Stimulated activated CD8-positive, alpha-beta memory T cell treated with anti-CD3 and anti-CD28 coated beads, Interleukin-4, amount 100 ng/mL, for 48 hours (primary cell): ENCODE measurements at regions not wholly inside any gene's neighbourhood (a gene's known extent, or its start where the extent isn't known, plus 50 kb on each side); places are given as distances from the start of the nearest gene placed in this dataset.

Experiments used
- DNase-seq: peaks from one replicate; pipeline ENCODE4 v3.0.0-alpha.2; 2020

DNA sequence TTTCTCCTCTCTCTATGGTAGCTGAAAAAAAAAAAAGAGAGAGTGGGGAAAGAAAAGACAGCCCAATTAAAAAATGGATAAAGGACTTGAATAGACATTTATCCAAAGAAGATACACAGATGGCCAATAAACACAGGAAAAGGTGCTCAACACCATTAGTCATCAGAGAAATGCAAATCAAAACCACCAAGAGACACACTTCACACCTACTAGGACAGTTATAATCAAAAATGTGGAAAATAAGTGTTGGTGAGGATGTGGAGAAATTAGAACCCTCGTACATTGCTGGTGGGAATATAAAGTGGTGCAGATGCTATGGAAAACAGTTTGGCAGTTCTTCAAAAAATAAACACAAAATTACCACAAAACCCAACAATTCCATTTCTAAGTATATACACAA, 172.4 kb upstream of the GRIN2B start:
- DNase-seq: no peak

DNA sequence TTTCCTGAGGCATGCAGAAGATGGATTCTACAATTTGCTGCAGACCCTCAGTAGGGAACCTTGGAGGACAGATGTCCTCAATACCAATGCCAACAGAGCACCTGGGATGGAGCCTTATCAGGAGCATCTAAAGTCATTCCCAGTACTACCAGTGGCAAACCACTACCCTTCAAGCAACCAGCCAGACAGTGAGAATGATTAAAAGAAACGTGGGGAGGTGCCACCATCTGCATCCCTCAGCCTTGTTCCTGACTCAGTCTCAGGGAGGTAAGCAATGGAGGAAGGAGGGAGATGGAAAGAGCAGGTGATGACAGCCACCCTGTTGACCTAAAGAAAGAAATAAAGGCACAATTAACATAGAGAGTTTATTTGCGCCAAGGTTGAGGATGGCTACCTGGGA, 175.2 kb upstream of the GRIN2B start:
- DNase-seq: no peak

DNA sequence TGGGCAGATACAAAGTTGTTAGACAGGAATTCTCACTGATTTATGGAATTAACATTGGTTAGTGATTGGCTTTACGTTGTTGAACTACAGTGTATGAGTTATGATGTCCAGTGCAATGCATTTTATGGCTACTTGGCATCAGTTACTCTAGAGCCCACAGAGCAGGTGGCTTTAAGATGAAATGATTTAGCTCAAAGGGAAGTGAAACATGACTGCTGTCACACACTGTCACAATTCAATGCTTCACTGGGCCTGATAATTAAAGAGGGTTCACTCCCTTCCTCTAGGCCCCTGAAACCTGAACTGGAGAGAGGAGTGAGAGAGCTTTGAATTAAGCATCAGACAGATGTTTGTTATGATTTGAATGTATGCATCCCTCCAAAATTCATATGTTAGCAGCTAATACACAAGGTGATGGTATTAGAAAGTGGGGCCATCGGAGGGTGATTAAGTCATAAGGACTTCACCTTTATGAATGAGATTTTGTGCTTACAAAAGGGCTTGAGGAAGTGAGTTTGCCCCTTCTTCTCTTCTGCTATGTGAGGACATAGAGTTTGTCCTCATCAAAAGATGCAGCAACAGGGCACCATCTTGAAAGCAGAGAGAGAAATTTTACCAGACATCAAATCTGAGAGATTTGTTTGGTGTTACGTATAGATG, 175.8 kb upstream of the GRIN2B start:
- no peak for DNase-seq

DNA sequence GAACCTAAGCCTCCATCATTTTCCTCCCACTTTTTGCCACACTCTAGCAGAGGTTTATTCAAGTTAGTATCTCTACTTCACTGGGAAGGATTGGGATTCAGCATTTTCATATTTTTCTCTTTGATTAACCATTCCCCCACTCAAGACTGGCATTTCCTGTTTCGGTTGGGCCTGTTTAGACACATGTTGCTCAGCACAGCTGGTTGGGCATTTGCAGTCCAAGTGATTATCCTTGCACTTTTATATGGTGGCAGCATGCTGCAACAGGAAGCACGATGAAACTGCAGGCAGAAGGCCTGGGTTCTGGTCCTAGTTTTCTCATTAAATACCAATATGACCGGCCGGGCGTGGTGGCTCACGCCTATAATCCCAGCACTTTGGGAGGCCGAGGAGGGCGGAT, 182.9 kb upstream of the GRIN2B start:
- DNase-seq: no peak

DNA sequence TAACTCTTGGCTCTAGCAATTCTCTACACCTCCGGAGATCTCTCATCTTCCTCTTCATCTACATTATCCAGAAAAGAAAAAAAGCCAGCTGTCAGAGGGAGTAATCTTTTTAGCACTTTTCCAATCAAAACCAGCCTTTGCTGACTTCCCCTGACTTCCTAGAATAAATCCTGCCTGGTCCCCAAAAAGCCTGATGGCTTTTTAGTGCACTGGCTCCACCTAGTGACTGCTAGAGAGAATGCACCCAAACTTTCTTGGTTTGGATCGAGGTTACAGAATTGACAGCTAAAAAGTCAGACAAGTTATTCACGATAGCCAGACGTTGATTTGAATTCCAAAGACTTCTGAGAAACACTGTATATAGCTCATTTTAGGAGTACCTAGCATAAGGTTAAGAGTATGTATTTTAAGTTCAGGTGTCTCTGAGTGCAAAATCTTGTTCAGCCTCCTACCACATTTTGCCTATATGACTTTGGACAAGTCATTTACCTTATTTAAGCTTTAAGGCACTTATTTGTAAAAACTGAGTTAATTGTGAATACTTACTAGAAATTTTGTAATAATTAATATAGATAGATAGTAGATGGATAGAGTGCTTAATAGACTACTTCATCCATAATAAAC, 185.7 kb upstream of the GRIN2B start:
- peak; percentile 56 for DNase-seq

DNA sequence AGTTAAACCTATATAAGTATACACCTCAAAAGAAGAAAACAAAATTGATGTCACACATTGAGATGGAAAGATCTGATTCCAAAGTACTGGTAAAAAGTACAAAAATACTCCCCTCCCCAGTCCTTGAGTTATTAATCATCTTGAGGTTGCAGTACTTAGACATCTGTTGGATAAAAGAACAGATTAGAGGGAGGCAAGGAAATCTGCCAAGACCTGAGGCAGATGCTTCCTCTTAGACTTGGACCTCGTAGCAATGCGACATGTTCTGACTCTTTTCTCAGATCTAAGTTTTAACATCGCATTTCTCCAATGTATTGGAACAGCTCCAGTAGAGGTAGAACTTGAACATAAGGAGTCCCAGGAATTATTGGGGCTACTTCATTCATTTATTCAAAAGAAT, 187.9 kb upstream of the GRIN2B start:
- no peak for DNase-seq

DNA sequence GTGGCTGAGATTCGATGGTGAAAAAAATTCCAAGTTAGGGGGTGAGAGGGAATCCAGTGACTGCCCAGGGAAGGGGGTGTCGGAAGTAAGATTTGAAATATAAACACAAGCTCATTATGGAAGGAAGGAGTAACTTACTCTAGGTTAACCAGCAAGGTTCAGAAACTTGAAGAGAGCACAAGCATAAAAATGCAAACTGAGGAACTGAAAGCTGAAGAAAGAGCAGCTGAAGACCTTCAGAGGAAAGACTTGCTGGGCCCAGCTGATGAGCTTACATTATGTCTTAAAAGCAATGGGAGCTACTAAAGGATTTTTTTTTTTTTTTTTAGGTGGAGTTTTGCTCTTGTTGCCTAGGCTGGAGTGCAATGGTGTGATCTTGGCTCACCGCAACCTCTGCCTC, 189.7 kb upstream of the GRIN2B start:
- no peak for DNase-seq

DNA sequence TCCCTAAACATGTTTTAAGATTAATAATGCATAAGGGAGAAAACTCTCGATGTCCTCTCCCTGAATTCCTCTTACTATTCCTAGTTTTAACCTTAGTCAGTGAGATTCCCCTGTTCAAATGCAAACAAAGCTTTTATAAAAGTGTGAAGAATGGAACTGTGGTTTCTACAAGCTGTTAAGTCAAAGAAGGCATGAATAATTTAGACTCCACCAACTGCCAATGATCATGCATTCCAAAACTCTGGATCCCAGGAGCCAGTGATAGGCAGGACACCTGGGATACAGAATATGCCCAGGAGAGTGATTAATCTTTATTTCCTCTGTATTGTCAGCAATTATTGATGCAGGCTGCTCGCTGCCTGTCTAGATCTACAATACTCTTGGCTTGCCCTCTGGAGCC, 190.3 kb upstream of the ATF7IP start:
- DNase-seq: no peak

DNA sequence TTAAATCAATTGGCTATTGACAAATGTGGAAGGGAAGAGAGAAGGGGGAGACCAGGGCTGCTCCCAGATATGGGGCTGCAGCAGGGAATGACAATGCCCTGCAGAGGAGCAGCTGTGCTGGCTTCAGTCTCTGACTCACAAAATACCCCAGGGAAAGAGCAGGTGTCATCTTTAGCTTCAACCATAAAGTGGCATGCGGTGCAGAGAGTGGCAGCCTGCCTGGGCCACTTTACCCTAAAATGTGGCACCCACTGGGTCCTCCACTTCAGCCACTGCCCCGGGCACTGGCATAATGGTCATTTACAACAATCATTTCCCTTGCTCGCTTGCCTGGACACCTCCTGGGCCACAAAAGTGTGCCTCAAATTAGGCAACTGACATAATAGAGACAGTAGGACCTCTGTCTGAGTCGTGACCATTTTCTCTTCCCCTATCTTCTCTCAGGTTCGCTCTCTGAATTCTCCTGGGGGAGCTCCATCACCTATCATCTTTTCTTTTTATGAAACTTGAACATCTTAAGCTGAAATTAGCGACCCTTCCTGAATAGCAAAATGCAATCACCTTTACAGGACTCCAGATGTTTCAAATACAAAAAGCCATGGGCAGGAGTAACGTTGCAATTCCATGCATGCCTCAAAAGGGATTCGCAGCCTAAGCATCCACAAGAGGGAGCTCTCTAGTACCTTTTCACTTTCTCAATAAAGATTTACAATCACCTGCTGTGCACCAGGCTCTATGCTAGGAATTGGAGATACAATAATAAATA, 179.9 kb upstream of the ATF7IP start:
- peak; percentile 28 for DNase-seq

DNA sequence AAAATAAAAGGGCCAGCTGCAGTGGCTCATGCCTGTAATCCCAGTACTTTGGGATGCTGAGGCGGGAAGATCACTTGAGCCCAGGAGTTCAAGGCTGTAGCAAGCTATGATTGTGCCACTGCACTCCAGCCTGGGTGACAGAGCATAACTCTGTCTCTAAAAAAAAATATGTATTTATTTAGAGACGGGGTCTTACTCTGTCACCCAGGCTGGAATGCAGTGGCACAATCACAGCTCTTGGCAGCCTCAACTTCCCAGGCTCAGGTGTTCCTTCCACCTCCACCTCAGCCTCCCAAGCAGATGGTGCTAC, 179.3 kb upstream of the ATF7IP start:
- DNase-seq: no peak

DNA sequence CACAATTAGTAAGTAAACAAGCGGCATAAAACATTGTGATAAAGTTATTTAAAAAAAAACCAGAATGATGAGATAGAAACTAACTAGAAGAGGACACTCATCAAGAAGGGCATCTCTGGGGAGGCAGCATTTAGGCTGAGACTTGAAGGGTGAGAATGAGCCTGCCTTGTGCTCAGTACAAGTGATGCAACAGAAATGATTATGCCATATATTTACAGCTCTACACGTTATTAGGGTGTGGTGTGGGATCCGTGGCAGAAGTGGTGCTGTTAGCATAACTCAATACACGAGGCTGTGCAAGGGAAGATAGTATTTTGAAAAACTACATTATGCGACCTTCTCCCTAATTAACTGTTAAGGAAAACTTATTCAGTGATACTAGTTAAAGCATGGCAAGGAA, 178.5 kb upstream of the ATF7IP start:
- DNase-seq: no peak

DNA sequence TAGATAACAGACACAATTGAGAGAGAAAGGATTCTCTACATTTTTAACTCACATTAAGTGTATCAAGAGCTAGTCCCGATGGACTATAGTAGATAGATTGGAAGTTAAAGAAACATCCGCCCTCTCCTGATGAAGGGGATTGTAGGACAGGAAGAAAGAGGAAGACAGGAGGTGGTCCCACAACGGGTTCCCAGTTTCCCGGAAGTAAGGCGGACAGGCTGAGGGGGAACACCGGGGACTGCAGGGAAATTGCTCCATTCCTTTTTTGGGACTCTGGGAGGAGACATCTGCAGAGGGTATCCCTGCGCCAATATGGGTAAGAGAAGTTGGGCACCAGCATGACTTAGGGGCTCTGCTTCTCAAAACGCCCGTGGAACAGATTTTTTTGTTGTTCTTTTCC, 177.5 kb upstream of the ATF7IP start:
- DNase-seq: no peak

DNA sequence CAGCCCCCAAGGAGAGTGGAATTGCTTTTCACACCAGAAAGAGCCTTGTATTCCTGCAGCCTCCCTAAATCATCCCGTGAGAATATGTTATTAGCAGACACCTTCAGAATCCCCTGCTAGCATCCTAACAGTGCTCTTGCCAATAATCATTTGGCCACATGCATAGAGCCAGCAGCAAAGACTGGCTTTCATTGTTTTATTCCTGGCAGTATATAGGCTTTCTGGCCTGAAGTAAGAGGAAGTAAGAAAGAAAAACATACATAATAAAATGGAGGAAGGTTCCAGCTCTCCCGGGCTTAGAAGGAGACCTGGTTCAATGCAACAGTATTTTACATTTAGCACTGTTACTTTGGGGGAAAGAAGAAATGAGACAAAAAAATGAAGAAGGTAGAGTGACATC, 176.7 kb upstream of the ATF7IP start:
- DNase-seq: no peak

DNA sequence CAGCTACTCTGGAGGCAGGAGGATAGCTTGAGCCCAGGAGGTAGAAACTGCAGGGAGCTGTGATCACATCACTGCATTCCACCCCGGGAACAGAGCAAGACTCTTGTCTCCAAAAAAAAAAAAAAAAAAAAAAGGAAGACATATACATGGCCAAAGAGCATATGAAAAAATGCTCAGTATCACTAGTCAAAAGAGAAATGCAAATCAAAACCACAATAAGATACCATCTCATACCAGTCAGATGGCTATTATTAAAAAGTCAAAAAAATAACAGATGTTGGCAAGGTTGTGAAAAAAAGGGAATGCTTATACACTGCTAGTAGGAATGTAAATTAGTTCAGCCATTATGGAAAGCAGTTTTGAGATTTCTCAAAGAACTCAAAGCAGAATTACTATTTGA, 174.8 kb upstream of the ATF7IP start:
- no peak for DNase-seq

DNA sequence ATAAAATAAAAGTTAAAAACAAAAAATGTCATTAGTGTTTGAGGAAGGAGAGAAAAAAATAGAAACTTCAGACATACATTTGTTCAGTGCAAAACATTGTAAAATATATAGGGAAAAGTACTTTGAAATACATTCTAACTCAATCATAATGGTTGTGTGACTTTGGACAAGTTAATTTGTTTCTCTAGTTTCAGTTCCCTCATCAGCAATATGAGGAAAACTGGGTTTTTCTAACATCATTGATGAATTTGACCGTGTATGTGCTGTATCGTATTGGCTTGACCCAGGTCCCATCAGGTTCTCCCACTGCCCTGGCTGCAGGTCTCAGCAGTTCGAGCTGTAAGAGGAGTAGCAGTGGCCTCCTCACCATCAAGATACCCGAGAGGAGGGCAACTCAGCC, 173.9 kb upstream of the ATF7IP start:
- no peak for DNase-seq

DNA sequence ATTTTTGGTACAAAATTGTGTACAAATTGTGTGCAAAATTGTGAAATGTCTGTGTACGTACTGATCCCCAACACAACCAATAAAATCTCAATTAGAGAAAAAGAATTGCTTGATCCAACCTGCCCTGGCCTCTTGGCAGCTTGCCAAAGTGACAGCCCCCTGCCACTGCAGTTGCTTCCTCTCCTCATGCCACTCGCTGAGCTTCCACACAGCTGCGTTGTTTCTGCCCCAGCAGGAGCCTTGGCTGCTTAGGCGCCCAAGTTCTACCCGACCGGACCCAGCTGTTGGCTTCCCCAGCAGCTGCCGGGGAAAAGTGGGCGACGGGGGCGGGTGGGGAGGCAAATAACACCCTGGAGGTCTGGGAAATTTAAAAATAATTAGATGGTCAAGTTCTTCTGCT, 171.8 kb upstream of the ATF7IP start:
- no peak for DNase-seq

DNA sequence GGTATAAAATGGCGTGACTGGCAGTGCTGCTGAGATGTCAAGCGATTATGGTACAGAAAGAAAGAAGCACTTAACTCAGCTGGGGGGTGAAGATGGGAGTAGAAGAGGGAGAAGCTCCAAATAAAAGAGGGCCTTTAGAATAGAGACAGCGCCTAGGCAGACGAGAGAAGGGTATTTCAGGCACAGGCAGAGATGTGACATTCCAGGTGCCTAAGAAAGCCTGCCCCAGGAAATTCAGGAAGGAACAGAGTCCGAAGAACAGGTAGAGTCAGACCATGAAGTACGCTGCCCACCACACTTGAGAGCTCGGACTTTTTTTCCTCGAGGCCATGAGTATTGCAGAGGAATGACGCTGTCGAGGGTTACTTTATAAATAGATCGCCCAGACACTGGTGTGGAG, 170.9 kb upstream of the ATF7IP start:
- DNase-seq: no peak

DNA sequence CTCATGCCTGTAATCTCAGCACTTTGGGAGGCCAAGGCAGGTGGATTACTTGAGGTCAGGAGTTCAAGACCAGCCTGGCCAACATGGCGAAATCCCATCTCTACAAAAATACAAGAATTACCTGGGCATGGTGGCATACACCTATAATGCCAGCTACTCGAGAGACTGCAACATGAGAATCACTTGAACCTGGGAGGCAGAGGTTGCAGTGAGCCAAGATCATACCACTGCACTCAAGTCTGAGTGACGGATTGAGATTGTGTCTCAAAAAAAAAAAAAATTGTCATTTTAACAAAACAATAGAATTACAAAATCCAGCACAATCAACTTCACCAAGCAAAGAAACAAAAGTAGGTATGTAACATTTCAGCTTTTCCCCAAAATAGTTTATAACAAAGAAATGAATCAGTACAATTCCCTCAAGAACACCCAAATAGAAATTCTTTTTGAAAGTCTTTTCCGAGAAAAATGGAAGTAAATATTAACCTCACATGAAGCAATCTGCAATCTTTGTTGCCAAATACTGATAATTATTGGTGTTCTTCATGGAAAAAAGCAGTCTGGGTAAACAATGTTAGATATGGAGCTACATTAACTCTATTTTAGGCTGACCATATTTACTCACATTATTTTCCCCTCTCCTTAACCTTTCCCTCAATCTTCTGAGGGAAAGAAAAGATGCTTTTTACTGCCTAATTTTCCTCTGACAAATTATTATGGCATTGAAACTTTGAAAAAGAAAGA, 165.9 kb upstream of the ATF7IP start:
- DNase-seq: no peak

DNA sequence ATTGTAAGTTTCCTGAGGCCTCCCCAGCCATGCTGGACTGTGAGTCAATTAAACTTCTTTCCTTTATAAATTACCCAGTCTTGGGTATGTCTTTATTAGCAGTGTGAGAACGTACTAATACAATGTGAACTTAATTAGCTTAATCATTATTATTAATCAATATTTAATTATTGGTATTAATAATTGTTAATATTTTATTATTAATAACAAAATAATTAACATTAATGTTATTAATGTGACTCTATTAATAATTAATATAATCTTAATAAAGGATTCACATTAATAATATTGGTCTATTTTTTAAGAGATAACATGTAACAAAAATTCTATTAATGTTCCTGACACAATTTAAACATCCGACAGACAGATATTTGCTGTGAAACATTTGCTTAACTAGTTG, 164.9 kb upstream of the ATF7IP start:
- DNase-seq: no peak

DNA sequence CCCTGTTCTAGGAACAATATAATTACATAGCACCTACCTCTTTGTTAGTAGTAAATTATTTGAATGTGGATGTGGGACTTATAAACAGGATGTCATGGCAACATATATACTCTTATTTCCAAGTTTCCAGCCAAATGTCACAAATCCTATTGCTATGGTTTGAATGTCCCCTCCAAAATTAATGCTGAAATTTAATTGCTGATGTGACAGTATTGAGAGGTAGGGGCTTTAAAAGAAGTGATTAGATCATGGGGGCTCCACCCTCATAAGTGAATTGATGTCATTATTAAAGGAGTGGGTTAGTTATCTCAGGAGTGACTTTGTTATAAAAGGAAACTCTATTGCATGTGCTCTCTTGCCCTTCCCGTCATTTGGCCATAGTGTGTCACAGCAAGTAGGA, 164.2 kb upstream of the ATF7IP start:
- no peak for DNase-seq

DNA sequence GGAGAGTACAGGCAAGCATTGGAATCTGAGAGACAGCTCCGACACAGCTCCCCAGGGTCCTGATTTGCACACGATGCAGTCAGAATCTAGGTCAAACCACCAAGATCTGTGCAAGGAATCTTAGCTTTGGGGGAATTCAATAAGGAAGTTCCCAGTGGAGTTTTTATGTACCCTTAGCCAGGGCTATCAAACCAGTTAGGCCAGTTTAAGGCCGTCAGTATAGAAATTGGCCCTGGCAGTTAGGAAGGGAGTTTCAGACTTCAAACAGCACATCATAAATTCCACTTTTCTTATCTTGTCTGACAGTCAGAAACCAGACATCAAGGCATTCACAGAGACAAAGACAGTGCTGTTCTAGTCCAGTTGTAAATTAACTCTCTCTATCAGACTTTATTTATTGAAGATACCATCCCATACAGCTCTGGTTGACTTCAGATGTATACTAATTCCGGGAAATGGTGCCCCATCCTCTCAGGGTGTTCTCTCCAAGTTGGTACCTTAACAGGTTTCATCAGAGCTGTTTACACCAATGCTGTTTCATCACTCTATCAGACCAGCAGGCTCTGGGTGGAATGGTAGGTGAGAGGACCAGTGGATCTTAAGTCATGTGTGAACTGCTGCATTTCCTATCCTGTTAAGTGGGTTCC, 157.5 kb upstream of the ATF7IP start:
- DNase-seq: no peak

DNA sequence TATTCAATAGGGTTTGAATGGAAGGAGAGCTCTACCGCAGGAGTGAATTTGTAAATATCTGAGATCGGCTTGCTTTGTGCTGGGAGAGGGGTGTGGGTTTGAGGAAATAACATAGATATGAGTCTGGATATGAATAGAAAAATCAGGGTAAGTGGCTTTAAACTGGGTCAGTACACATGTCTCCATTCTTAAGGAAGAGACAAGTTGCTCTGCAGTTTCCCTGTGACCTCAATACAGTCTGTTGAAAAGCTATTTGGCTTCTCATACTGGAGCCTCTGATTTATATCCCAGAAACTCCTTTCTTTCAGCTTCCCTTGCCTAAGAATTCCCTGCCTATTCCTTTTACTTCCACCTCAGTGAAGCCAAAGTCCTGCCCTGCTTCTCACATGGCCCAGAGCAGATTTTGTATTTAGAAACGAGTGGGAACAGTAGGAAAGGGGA, 153.5 kb upstream of the ATF7IP start:
- DNase-seq: no peak

DNA sequence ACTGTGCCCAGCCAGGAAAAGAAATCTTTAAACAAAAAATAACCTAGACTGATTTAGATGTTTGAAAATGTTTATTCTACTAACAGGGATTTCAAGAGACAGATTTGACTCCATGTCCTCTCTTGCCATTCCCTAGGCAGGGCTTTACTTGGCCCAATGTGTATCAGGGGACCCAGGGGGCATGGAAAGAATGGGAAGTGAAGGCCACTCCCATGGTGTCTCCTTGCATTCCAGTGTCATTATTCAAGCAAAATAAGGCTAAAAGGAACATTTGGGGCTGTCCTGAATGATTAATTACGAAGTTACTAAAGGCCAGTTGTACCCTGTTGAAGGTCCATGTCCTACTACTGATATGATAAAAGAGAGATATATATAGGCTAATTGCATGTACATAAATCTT, 151.9 kb upstream of the ATF7IP start:
- DNase-seq: no peak
